ENCODE measurements at regions not wholly inside any gene's neighbourhood (a gene's known extent, or its start where the extent isn't known, plus 50 kb on each side); places are given as distances from the start of the nearest gene placed in this dataset.

- DNase-seq (ENCODE audit: low read depth in 3 of 3): no peak
These were observed 158.6 kb upstream of the CDH5 start for GRCh38 chr16:66207883-66208265.

GRCh38 chr16:66207139-66207882 lies 159.2 kb upstream of the CDH5 start:
- DNase-seq (ENCODE audit: low read depth in 3 of 3): no peak

- no peak for DNase-seq (ENCODE audit: low read depth in 3 of 3)
These were observed 160.1 kb upstream of the CDH5 start for GRCh38 chr16:66206363-66206762.

GRCh38 chr16:66205287-66206231 lies 160.9 kb upstream of the CDH5 start:
- DNase-seq (ENCODE audit: low read depth in 3 of 3): no peak

GRCh38 chr16:66204756-66205155 lies 161.7 kb upstream of the CDH5 start:
- DNase-seq (ENCODE audit: low read depth in 3 of 3): no peak

GRCh38 chr16:66203476-66203875 lies 163.0 kb upstream of the CDH5 start:
- no peak for DNase-seq (ENCODE audit: low read depth in 3 of 3)

- no peak for DNase-seq (ENCODE audit: low read depth in 3 of 3)
These were observed 167.3 kb upstream of the CDH5 start for GRCh38 chr16:66199189-66199588.

- DNase-seq (ENCODE audit: low read depth in 3 of 3): no peak
These were observed 167.8 kb upstream of the CDH5 start for GRCh38 chr16:66198641-66199040.

GRCh38 chr16:66197668-66198278 lies 168.7 kb upstream of the CDH5 start:
- no peak for DNase-seq (ENCODE audit: low read depth in 3 of 3)

GRCh38 chr16:66196770-66197169 lies 169.7 kb upstream of the CDH5 start:
- no peak for DNase-seq (ENCODE audit: low read depth in 3 of 3)

GRCh38 chr16:66194866-66195265 lies 171.6 kb upstream of the CDH5 start:
- DNase-seq (ENCODE audit: low read depth in 3 of 3): no peak

- DNase-seq (ENCODE audit: low read depth in 3 of 3): no peak
These were observed 172.8 kb upstream of the CDH5 start for GRCh38 chr16:66193543-66194229.

- no peak for DNase-seq (ENCODE audit: low read depth in 3 of 3)
These were observed 176.1 kb upstream of the CDH5 start for GRCh38 chr16:66190411-66190810.

- DNase-seq (ENCODE audit: low read depth in 3 of 3): no peak
These were observed 176.5 kb upstream of the CDH5 start for GRCh38 chr16:66189951-66190350.

GRCh38 chr16:66188917-66189725 lies 177.4 kb upstream of the CDH5 start:
- DNase-seq (ENCODE audit: low read depth in 3 of 3): no peak

GRCh38 chr16:66186251-66186785 lies 180.2 kb upstream of the CDH5 start:
- DNase-seq (ENCODE audit: low read depth in 3 of 3): no peak

- DNase-seq (ENCODE audit: low read depth in 3 of 3): no peak
These were observed 183.9 kb upstream of the CDH5 start for GRCh38 chr16:66182592-66182991.

- no peak for DNase-seq (ENCODE audit: low read depth in 3 of 3)
These were observed 189.8 kb upstream of the CDH5 start for GRCh38 chr16:66176731-66177130.

- DNase-seq (ENCODE audit: low read depth in 3 of 3): no peak
These were observed 190.4 kb upstream of the CDH5 start for GRCh38 chr16:66176111-66176510.

GRCh38 chr16:66175636-66176035 lies 190.9 kb upstream of the CDH5 start:
- no peak for DNase-seq (ENCODE audit: low read depth in 3 of 3)

GRCh38 chr16:66175058-66175457 lies 191.4 kb upstream of the CDH5 start:
- no peak for DNase-seq (ENCODE audit: low read depth in 3 of 3)

All from stimulated activated CD4-positive, alpha-beta T cell treated with anti-CD3 and anti-CD28 coated beads, TNF-alpha, amount 100 ng/mL, for 4 hours (primary cell).